IMR-90 (cell line): ENCODE measurements at regions not wholly inside any gene's neighbourhood (a gene's known extent, or its start where the extent isn't known, plus 50 kb on each side); places are given as distances from the start of the nearest gene placed in this dataset.

ENCODE experiments used
- ATAC-seq: fragments of 200-7000 bp; cut with Tn5 transposase; 2 replicates; pipeline ENCODE4 v1.9.1; 2020; ENCODE audit warnings: low read depth, mild to moderate bottlenecking, moderate library complexity
- BruUV-seq: library from RNA; stranded (reverse); fragments of 400-500 nt; replicated peaks from 2 replicates; lab custom pipeline; 2021; lab: Mats Ljungman, UMichigan
- CTCF ChIA-PET: fragments of 300-600 bp; formaldehyde crosslinking; extraction: SDS; loops from one replicate; lab custom pipeline; 2021; ENCODE audit warnings: antibody characterized with exemption; lab: Yijun Ruan, JAX
- POLR2A ChIA-PET: fragments of 300-600 bp; sonication (Branson Sonifier 250); formaldehyde crosslinking; loops from one replicate; lab custom pipeline; 2022; ENCODE audit warnings: antibody characterized with exemption; ENCODE audit not compliant: unreplicated experiment; lab: Charles Lee
- DNase-seq: peaks from one replicate; pipeline ENCODE4 v3.0.0; 2013
- H2AFZ ChIP-seq: replicated peaks from 2 replicates; pipeline ENCODE3; 2013; ENCODE audit warnings: low read length, mild to moderate bottlenecking; ENCODE audit not compliant: poor library complexity
- H2AK5ac ChIP-seq: 2 replicates; pipeline ENCODE4 v1.6.1; 2013; ENCODE audit warnings: low read depth, low read length, inconsistent platforms
- H2AK9ac ChIP-seq: replicated peaks from 2 replicates; pipeline ENCODE3; 2013; ENCODE audit warnings: mild to moderate bottlenecking, low read depth, low read length, moderate library complexity; ENCODE audit not compliant: poor library complexity
- H2BK120ac ChIP-seq: 2 replicates; pipeline ENCODE4 v1.6.1; 2013; ENCODE audit warnings: low read depth, low read length, inconsistent platforms
- H2BK15ac ChIP-seq: 3 replicates; pipeline ENCODE4 v1.6.1; 2013; ENCODE audit warnings: low read depth, low read length, inconsistent platforms
- H2BK20ac ChIP-seq: 2 replicates; pipeline ENCODE4 v1.6.1; 2013; ENCODE audit warnings: low read depth, mild to moderate bottlenecking, inconsistent platforms, low read length, moderate library complexity
- H2BK5ac ChIP-seq: 2 replicates; pipeline ENCODE4 v1.6.1; 2013; ENCODE audit warnings: mild to moderate bottlenecking, low read depth, low read length, inconsistent platforms; ENCODE audit not compliant: poor library complexity, severe bottlenecking
- H3K14ac ChIP-seq: replicated peaks from 2 replicates; pipeline ENCODE4 v1.6.1; 2013; ENCODE audit warnings: low read depth, low read length, inconsistent platforms
- H3K18ac ChIP-seq: 2 replicates; pipeline ENCODE4 v1.6.1; 2013; ENCODE audit warnings: low read depth, low read length, control low read depth
- H3K23ac ChIP-seq: 2 replicates; pipeline ENCODE4 v1.6.1; 2013; ENCODE audit warnings: low read depth, low read length, inconsistent platforms
- H3K27ac ChIP-seq: 2 replicates; pipeline ENCODE4 v1.5.1; 2013; ENCODE audit warnings: mild to moderate bottlenecking, control low read depth, low read length; ENCODE audit not compliant: insufficient read depth
- H3K27me3 ChIP-seq: 2 replicates; pipeline ENCODE4 v1.6.1; 2013; ENCODE audit warnings: low read length; ENCODE audit not compliant: control insufficient read depth, insufficient read depth
- H3K36me3 ChIP-seq: 2 replicates; pipeline ENCODE4 v1.6.1; 2013; ENCODE audit warnings: low read length, mixed read lengths; ENCODE audit not compliant: control insufficient read depth, insufficient read depth
- H3K4ac ChIP-seq: 2 replicates; pipeline ENCODE4 v1.6.1; 2013; ENCODE audit warnings: low read depth, low read length, inconsistent platforms
- H3K4me1 ChIP-seq: 2 replicates; pipeline ENCODE4 v1.6.1; 2013; ENCODE audit warnings: low read length, mixed read lengths; ENCODE audit not compliant: control insufficient read depth, insufficient read depth
- H3K4me2 ChIP-seq: 2 replicates; pipeline ENCODE4 v1.6.1; 2013; ENCODE audit warnings: low read depth, mild to moderate bottlenecking, control low read depth, low read length, moderate library complexity
- H3K4me3 ChIP-seq: 2 replicates; pipeline ENCODE4 v1.5.1; 2013; ENCODE audit warnings: low read depth, mild to moderate bottlenecking, control low read depth, low read length, moderate library complexity; ENCODE audit not compliant: insufficient read depth
- H3K56ac ChIP-seq: 2 replicates; pipeline ENCODE4 v1.6.1; 2013; ENCODE audit warnings: low read length, inconsistent platforms; ENCODE audit not compliant: insufficient read depth; ENCODE audit errors: extremely low read depth
- H3K79me1 ChIP-seq, 2 experiments: 2 replicates each; pipeline ENCODE4 v1.6.1; 2013; ENCODE audit warnings: low read length in 2 of 2, inconsistent platforms in 1 of 2, low read depth in 1 of 2
- H3K9ac ChIP-seq: 2 replicates; pipeline ENCODE4 v1.6.1; 2013; ENCODE audit warnings: low read depth, low read length, control low read depth
- H3K9me1 ChIP-seq: 2 replicates; pipeline ENCODE4 v1.6.1; 2013; ENCODE audit warnings: low read length, inconsistent platforms; ENCODE audit not compliant: insufficient read depth
- H3K9me3 ChIP-seq: 2 replicates; pipeline ENCODE4 v1.6.1; 2013; ENCODE audit warnings: low read length; ENCODE audit not compliant: control insufficient read depth, insufficient read depth
- H4K20me1 ChIP-seq: 2 replicates; pipeline ENCODE4 v1.6.1; 2013; ENCODE audit warnings: low read length, inconsistent platforms; ENCODE audit not compliant: insufficient read depth
- H4K5ac ChIP-seq: 2 replicates; pipeline ENCODE4 v1.6.1; 2013; ENCODE audit warnings: mild to moderate bottlenecking, low read depth, low read length, control low read depth
- H4K8ac ChIP-seq, 2 experiments: 2 replicates each; pipeline ENCODE4 v1.6.1; 2013; ENCODE audit warnings: low read depth in 2 of 2, low read length in 2 of 2, control low read depth in 1 of 2, inconsistent platforms in 1 of 2
- H4K91ac ChIP-seq: 2 replicates; pipeline ENCODE4 v1.6.1; 2013; ENCODE audit warnings: low read depth, low read length, inconsistent platforms; ENCODE audit not compliant: insufficient read depth
- CEBPB ChIP-seq: IDR thresholded peaks from 2 replicates; pipeline ENCODE4 v1.6.1; 2012; ENCODE audit warnings: low read depth, low read length, improper control_type of control experiment
- CHD1 ChIP-seq: IDR thresholded peaks from 2 replicates; pipeline ENCODE4 v1.6.1; 2012; ENCODE audit warnings: low read depth, low read length, improper control_type of control experiment
- FOS ChIP-seq: fragments of 150-350 bp; IDR thresholded peaks from 2 replicates; pipeline ENCODE4 v1.6.1; 2016; ENCODE audit warnings: low read depth, low read length
- MAFK ChIP-seq: IDR thresholded peaks from 2 replicates; pipeline ENCODE4 v1.6.1; 2012; ENCODE audit warnings: low read depth, low read length, improper control_type of control experiment
- MAZ ChIP-seq: IDR thresholded peaks from 2 replicates; pipeline ENCODE4 v1.6.1; 2012; ENCODE audit warnings: low read depth, mild to moderate bottlenecking, low read length, improper control_type of control experiment, moderate library complexity, borderline replicate concordance
- MXI1 ChIP-seq: IDR thresholded peaks from 2 replicates; pipeline ENCODE4 v1.6.1; 2012; ENCODE audit warnings: low read depth, mild to moderate bottlenecking, low read length, moderate library complexity, borderline replicate concordance
- NFE2L2 ChIP-seq: fragments of 150-350 bp; IDR thresholded peaks from 2 replicates; pipeline ENCODE4 v1.6.1; 2016; ENCODE audit warnings: low read depth, mild to moderate bottlenecking, low read length
- POLR2A ChIP-seq: IDR thresholded peaks from 2 replicates; pipeline ENCODE4 v1.6.1; 2012; ENCODE audit warnings: mild to moderate bottlenecking, low read depth, low read length
- RAD21 ChIP-seq: IDR thresholded peaks from 2 replicates; pipeline ENCODE4 v1.6.1; 2012; ENCODE audit warnings: low read length, improper control_type of control experiment
- RFX5 ChIP-seq: IDR thresholded peaks from 2 replicates; pipeline ENCODE4 v1.8.0; 2012; ENCODE audit warnings: low read depth, mild to moderate bottlenecking, low read length, moderate library complexity
- SMC3 ChIP-seq: fragments of 150-350 bp; IDR thresholded peaks from 2 replicates; pipeline ENCODE4 v1.6.1; 2016; ENCODE audit warnings: low read depth, mild to moderate bottlenecking, antibody characterized with exemption, low read length, moderate library complexity
- WGBS, 2 experiments: methylation state at CpG; one replicate each; pipeline versions ENCODE4 v1.1.5 to v1.1.7; 2013; ENCODE audit warnings: missing lambda C conversion rate in 2 of 2; ENCODE audit not compliant: insufficient read length in 1 of 2; ENCODE audit errors: extremely low coverage in 2 of 2; 5-methylcytosine and 5-hydroxymethylcytosine counted together
- dilution Hi-C: fragments of 300-500 bp; cut with HindIII; formaldehyde crosslinking; loops from one replicate; pipeline ENCODE4 v1.14.3; 2018; ENCODE audit warnings: low sequenced_read_pairs; ENCODE audit not compliant: unreplicated experiment
- in situ Hi-C: fragments of 300-500 bp; cut with MboI; formaldehyde crosslinking; loops from 3 replicates; pipeline ENCODE4 v1.14.3; 2019; ENCODE audit warnings: low sequenced_read_pairs, inconsistent platforms, mixed read lengths
- intact Hi-C: fragments of 100-400 bp; cut with micrococcal nuclease; formaldehyde crosslinking; loops from 2 replicates; pipeline ENCODE4 v1.10.0; 2022
- TF ChIP-seq, protein P1 (sequence below): fragments of 150-350 bp; IDR thresholded peaks from 2 replicates; pipeline ENCODE4 v1.6.1; 2017; ENCODE audit warnings: mild to moderate bottlenecking, antibody characterized with exemption, low read length, low read depth
- TF ChIP-seq, protein P2 (sequence below): conservative IDR thresholded peaks from 2 replicates; pipeline ENCODE4 v1.5.1; 2012; ENCODE audit warnings: mild to moderate bottlenecking, low read depth, low read length, improper control_type of control experiment
- TF ChIP-seq, protein P3 (sequence below): fragments of 150-350 bp; IDR thresholded peaks from 2 replicates; pipeline ENCODE4 v1.6.1; 2016; ENCODE audit warnings: low read depth, mild to moderate bottlenecking, low read length, moderate library complexity, borderline replicate concordance

DNA sequence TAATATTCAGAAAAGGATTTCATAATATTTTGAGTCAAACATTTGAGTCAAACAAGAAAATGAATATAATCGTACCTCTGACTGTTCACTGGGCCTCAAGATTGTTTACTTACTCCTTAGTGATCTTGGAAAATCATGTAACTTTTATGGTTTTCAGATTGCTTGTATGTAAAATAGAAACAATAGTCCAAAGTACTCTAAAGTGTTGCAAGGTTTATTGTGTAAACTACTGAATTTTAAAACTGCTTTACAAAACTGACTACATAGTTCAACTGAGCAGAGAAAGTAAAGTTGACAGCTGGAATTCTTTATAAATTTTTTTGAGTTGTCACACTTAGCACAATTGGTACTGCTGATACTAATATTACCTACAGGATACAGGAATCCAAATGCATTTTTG is 931.0 kb downstream of the NCAM2 start:
- Histone ChIP-seq H3K79me1 (no peaks in the 10 kb centered on the region), H3K9ac (no peak overlapping the region), H2BK5ac (no peak overlapping the region), H3K27ac (no peak overlapping the region), H2BK120ac (no peak overlapping the region), H2AK9ac (no peak overlapping the region), H3K14ac (no peak overlapping the region), H4K5ac (no peak overlapping the region), H2AFZ (no peak overlapping the region), H2BK20ac (no peak overlapping the region), H3K4me1 (no peaks in the 10 kb centered on the region), H2BK15ac (no peak overlapping the region), H3K4ac (no peak overlapping the region), H4K91ac (no peak overlapping the region), H3K23ac (no peak overlapping the region), H2AK5ac (no peak overlapping the region), H4K20me1 (no peaks in the 10 kb centered on the region), H3K36me3 (no peaks in the 10 kb centered on the region), H3K18ac (no peak overlapping the region), H3K27me3 (no peaks in the 10 kb centered on the region), H3K4me2 (no peak overlapping the region), H3K9me1 (no peaks in the 10 kb centered on the region), H3K4me3 (no peak overlapping the region), H3K56ac (no peak overlapping the region), H3K9me3 (no peaks in the 10 kb centered on the region), H4K8ac (no peak overlapping the region)
- in situ Hi-C loops (no loop called here), dilution Hi-C loops (no loop called here), intact Hi-C loops (no loop called here)
- ChIA-PET CTCF (no interaction called here), POLR2A (no interaction called here)
- ATAC-seq (no peak), DNase-seq (no peak)
- TF ChIP-seq FOS (no peak), RAD21 (no peak), SMC3 (no peak), MXI1 (no peak), CHD1 (no peak), RFX5 (no peak), CEBPB (no peak), MAFK (no peak), POLR2A (no peak), MAZ (no peak), NFE2L2 (no peak)
- TF ChIP-seq, protein P1, sequence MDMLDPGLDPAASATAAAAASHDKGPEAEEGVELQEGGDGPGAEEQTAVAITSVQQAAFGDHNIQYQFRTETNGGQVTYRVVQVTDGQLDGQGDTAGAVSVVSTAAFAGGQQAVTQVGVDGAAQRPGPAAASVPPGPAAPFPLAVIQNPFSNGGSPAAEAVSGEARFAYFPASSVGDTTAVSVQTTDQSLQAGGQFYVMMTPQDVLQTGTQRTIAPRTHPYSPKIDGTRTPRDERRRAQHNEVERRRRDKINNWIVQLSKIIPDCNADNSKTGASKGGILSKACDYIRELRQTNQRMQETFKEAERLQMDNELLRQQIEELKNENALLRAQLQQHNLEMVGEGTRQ, result no peak
- TF ChIP-seq, protein P2, sequence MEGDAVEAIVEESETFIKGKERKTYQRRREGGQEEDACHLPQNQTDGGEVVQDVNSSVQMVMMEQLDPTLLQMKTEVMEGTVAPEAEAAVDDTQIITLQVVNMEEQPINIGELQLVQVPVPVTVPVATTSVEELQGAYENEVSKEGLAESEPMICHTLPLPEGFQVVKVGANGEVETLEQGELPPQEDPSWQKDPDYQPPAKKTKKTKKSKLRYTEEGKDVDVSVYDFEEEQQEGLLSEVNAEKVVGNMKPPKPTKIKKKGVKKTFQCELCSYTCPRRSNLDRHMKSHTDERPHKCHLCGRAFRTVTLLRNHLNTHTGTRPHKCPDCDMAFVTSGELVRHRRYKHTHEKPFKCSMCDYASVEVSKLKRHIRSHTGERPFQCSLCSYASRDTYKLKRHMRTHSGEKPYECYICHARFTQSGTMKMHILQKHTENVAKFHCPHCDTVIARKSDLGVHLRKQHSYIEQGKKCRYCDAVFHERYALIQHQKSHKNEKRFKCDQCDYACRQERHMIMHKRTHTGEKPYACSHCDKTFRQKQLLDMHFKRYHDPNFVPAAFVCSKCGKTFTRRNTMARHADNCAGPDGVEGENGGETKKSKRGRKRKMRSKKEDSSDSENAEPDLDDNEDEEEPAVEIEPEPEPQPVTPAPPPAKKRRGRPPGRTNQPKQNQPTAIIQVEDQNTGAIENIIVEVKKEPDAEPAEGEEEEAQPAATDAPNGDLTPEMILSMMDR, result no peak
- TF ChIP-seq, protein P3, sequence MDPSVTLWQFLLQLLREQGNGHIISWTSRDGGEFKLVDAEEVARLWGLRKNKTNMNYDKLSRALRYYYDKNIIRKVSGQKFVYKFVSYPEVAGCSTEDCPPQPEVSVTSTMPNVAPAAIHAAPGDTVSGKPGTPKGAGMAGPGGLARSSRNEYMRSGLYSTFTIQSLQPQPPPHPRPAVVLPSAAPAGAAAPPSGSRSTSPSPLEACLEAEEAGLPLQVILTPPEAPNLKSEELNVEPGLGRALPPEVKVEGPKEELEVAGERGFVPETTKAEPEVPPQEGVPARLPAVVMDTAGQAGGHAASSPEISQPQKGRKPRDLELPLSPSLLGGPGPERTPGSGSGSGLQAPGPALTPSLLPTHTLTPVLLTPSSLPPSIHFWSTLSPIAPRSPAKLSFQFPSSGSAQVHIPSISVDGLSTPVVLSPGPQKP, result no peak
- no CpG with 5 or more reads among the region's 1 CpG for WGBS, 2 experiments
- BruUV-seq, result no TSS peak
